PC-9 (cell line): ENCODE measurements at regions not wholly inside any gene's neighbourhood (a gene's known extent, or its start where the extent isn't known, plus 50 kb on each side); places are given as distances from the start of the nearest gene placed in this dataset.

ENCODE experiments used
- EZH2 ChIP-seq: fragments of 200-600 bp; sonication (generic); IDR thresholded peaks from 2 replicates; pipeline ENCODE4 v1.8.0; 2017; ENCODE audit warnings: antibody characterized with exemption, low read depth
- TF ChIP-seq, protein P1 (sequence below): fragments of 200-600 bp; sonication (generic); conservative IDR thresholded peaks from 2 replicates; pipeline ENCODE4 v1.6.1; 2017; ENCODE audit warnings: mixed run types, antibody characterized with exemption, mild to moderate bottlenecking, moderate library complexity

DNA sequence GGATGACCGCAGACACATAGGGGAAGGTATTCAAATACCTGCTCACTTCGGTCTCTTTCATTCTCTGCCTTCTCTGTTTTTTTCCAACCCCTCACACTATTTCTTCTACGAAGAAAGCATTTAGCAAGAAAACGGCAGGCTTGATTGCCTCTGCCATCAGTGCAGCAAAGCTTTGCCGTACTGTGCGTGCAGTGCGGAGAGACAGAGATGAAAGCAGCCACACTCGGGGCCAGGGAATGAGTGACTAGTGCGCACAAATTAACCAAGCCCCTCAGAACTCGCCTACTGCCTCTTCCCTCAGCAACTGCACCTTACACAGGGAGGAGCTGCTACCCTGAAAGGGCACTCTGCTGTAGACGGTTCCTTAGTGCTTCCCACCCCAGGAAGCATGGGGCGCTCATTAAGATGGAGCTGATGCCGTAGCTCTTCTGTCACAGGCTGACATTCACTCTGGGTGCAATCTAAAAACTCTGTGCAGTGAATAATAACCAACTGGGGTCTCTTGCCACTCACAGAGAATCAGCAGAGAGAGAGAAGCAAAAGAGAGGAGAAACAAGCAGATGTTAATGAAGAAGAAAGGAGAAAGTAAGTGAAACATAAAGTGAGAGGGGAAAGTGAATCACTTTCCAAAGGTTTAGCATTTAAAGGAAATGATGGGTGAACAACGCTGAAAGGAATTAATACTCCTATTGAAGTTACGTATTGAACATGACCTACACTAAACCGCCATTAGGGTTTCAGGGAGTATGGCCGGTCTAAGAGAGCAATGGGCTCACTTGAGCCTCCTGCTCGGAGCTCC, 69.4 kb downstream of the GRIN2B start:
- TF ChIP-seq, protein P1, sequence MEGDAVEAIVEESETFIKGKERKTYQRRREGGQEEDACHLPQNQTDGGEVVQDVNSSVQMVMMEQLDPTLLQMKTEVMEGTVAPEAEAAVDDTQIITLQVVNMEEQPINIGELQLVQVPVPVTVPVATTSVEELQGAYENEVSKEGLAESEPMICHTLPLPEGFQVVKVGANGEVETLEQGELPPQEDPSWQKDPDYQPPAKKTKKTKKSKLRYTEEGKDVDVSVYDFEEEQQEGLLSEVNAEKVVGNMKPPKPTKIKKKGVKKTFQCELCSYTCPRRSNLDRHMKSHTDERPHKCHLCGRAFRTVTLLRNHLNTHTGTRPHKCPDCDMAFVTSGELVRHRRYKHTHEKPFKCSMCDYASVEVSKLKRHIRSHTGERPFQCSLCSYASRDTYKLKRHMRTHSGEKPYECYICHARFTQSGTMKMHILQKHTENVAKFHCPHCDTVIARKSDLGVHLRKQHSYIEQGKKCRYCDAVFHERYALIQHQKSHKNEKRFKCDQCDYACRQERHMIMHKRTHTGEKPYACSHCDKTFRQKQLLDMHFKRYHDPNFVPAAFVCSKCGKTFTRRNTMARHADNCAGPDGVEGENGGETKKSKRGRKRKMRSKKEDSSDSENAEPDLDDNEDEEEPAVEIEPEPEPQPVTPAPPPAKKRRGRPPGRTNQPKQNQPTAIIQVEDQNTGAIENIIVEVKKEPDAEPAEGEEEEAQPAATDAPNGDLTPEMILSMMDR, result no peak
- no peak for TF ChIP-seq EZH2
